Neural progenitor cell (in vitro differentiated cells): ENCODE measurements at regions not wholly inside any gene's neighbourhood (a gene's known extent, or its start where the extent isn't known, plus 50 kb on each side); places are given as distances from the start of the nearest gene placed in this dataset.

Experiments used
- DNase-seq: peaks from one replicate; pipeline ENCODE4 v3.0.0-alpha.2; 2016; ENCODE audit warnings: low spot score
- H2AFZ ChIP-seq: fragments of 200-600 bp; sonication (generic); replicated peaks from 2 replicates; pipeline ENCODE4 v1.6.1; 2016; ENCODE audit warnings: antibody characterized with exemption
- H3F3A ChIP-seq: fragments of 200-600 bp; sonication (generic); 2 replicates; pipeline ENCODE4 v1.6.1; 2016; ENCODE audit warnings: antibody characterized with exemption, low read depth
- H3K27ac ChIP-seq: fragments of 200-600 bp; sonication (generic); 2 replicates; pipeline ENCODE4 v1.5.1; 2016; ENCODE audit warnings: mild to moderate bottlenecking
- H3K27me3 ChIP-seq: fragments of 200-600 bp; sonication (generic); 2 replicates; pipeline ENCODE4 v1.6.1; 2016; ENCODE audit warnings: mild to moderate bottlenecking, moderate library complexity
- H3K36me3 ChIP-seq: fragments of 200-600 bp; sonication (generic); 2 replicates; pipeline ENCODE4 v1.5.1; 2016
- H3K4me1 ChIP-seq: fragments of 200-600 bp; sonication (generic); 2 replicates; pipeline ENCODE4 v1.6.1; 2016; ENCODE audit warnings: mixed run types
- H3K4me2 ChIP-seq: fragments of 200-600 bp; sonication (generic); 2 replicates; pipeline ENCODE4 v1.6.1; 2016
- H3K4me3 ChIP-seq: fragments of 200-600 bp; sonication (generic); 2 replicates; pipeline ENCODE4 v1.5.1; 2016
- H3K79me2 ChIP-seq: fragments of 200-600 bp; sonication (generic); 2 replicates; pipeline ENCODE4 v1.6.1; 2016; ENCODE audit warnings: low read depth
- H3K9ac ChIP-seq: fragments of 200-600 bp; sonication (generic); 2 replicates; pipeline ENCODE4 v1.6.1; 2016
- H3K9me3 ChIP-seq: fragments of 200-600 bp; sonication (generic); 2 replicates; pipeline ENCODE4 v1.5.1; 2016; ENCODE audit warnings: low read depth
- H4K20me1 ChIP-seq: fragments of 200-600 bp; sonication (generic); 2 replicates; pipeline ENCODE4 v1.6.1; 2016; ENCODE audit warnings: low read depth
- H3K27ac Mint-ChIP-seq: 3 replicates; pipeline ENCODE4 v1.8.0; 2021; ENCODE audit warnings: mixed read lengths
- H3K27me3 Mint-ChIP-seq: 2 replicates; pipeline ENCODE4 v1.8.0; 2022; ENCODE audit warnings: low read depth, mild to moderate bottlenecking, inconsistent platforms, moderate library complexity, mixed read lengths; ENCODE audit not compliant: insufficient read depth
- H3K36me3 Mint-ChIP-seq: 3 replicates; pipeline ENCODE4 v1.8.0; 2021; ENCODE audit warnings: mixed read lengths
- H3K4me1 Mint-ChIP-seq: 3 replicates; pipeline ENCODE4 v1.8.0; 2021; ENCODE audit warnings: mixed read lengths
- H3K4me3 Mint-ChIP-seq: 3 replicates; pipeline ENCODE4 v1.8.0; 2021; ENCODE audit warnings: mild to moderate bottlenecking, moderate library complexity, mixed read lengths
- H3K9me3 Mint-ChIP-seq: 3 replicates; pipeline ENCODE4 v1.8.0; 2020; ENCODE audit warnings: mixed read lengths
- CTCF ChIP-seq: fragments of 200-600 bp; sonication (generic); IDR thresholded peaks from 2 replicates; pipeline ENCODE4 v1.5.1; 2017; ENCODE audit warnings: antibody characterized with exemption, mild to moderate bottlenecking
- EZH2 ChIP-seq: fragments of 200-600 bp; sonication (generic); IDR thresholded peaks from 2 replicates; pipeline ENCODE4 v1.6.1; 2017; ENCODE audit warnings: antibody characterized with exemption, mild to moderate bottlenecking, moderate library complexity
- EZH2phosphoT487 ChIP-seq: fragments of 200-600 bp; sonication (generic); IDR thresholded peaks from 2 replicates; pipeline ENCODE4 v1.6.1; 2017; ENCODE audit warnings: antibody characterized with exemption

- no peaks in the 10 kb centered on the region for H4K20me1 ChIP-seq
- no peak for TF ChIP-seq EZH2phosphoT487
- TF ChIP-seq CTCF = no peak
- TF ChIP-seq EZH2 = no peak
- no peak overlapping the region for H3K27ac Mint-ChIP-seq
Measured at GRCh38 chr6:45807311-45808041, 208.2 kb downstream of the CLIC5 start.

GRCh38 chr6:45806172-45806571 lies 209.5 kb downstream of the CLIC5 start:
- no peaks in the 10 kb centered on the region for H3K27me3 Mint-ChIP-seq
- no peaks in the 10 kb centered on the region for H3K36me3 Mint-ChIP-seq
- no peak overlapping the region for H3K4me3 Mint-ChIP-seq
- peaks cover 3% of the 10 kb centered on the region for H3K4me1 Mint-ChIP-seq
- H3K4me1 ChIP-seq = peaks cover 5% of the 10 kb centered on the region
- H3F3A ChIP-seq = no peaks in the 10 kb centered on the region
- H4K20me1 ChIP-seq = no peaks in the 10 kb centered on the region
- TF ChIP-seq EZH2 (no peak), CTCF (no peak), EZH2phosphoT487 (no peak)
- no peak overlapping the region for H3K27ac ChIP-seq
- no peak overlapping the region for H3K9ac ChIP-seq
- no peak overlapping the region for H2AFZ ChIP-seq
- H3K9me3 Mint-ChIP-seq = no peaks in the 10 kb centered on the region
- no peak for DNase-seq
- no peak overlapping the region for H3K4me3 ChIP-seq
- H3K36me3 ChIP-seq = no peaks in the 10 kb centered on the region
- no peaks in the 10 kb centered on the region for H3K9me3 ChIP-seq
- H3K27ac Mint-ChIP-seq = no peak overlapping the region
- no peak overlapping the region for H3K4me2 ChIP-seq
- H3K27me3 ChIP-seq = no peaks in the 10 kb centered on the region
- H3K79me2 ChIP-seq = no peaks in the 10 kb centered on the region

More at GRCh38 chr6:45807311-45808041, 208.2 kb downstream of the CLIC5 start:
- Histone ChIP-seq H2AFZ (peak overlapping the region; percentile 57), H3K27ac (no peak overlapping the region), H3K27me3 (no peaks in the 10 kb centered on the region), H3K4me3 (no peak overlapping the region), H3F3A (no peaks in the 10 kb centered on the region), H3K79me2 (no peaks in the 10 kb centered on the region), H3K4me1 (no peaks in the 10 kb centered on the region), H3K36me3 (no peaks in the 10 kb centered on the region), H3K4me2 (no peak overlapping the region), H3K9me3 (no peaks in the 10 kb centered on the region), H3K9ac (no peak overlapping the region)
- H3K9me3 Mint-ChIP-seq = no peaks in the 10 kb centered on the region
- H3K36me3 Mint-ChIP-seq = no peaks in the 10 kb centered on the region
- peaks cover 2% of the 10 kb centered on the region for H3K27me3 Mint-ChIP-seq
- H3K4me3 Mint-ChIP-seq = no peak overlapping the region
- no peaks in the 10 kb centered on the region for H3K4me1 Mint-ChIP-seq
- no peak for DNase-seq

- H3K36me3 Mint-ChIP-seq = no peaks in the 10 kb centered on the region
- no peak for TF ChIP-seq EZH2
- no peak for TF ChIP-seq EZH2phosphoT487
- no peak for TF ChIP-seq CTCF
- no peak overlapping the region for H3K4me2 ChIP-seq
- H3K4me3 Mint-ChIP-seq = no peak overlapping the region
- H3K9me3 ChIP-seq = no peaks in the 10 kb centered on the region
- no peaks in the 10 kb centered on the region for H3K27me3 ChIP-seq
- no peak overlapping the region for H3K4me3 ChIP-seq
- H2AFZ ChIP-seq = no peak overlapping the region
- H3K27me3 Mint-ChIP-seq = no peaks in the 10 kb centered on the region
- no peaks in the 10 kb centered on the region for H3K79me2 ChIP-seq
- H3K36me3 ChIP-seq = no peaks in the 10 kb centered on the region
- H3K9ac ChIP-seq = no peak overlapping the region
- H4K20me1 ChIP-seq = no peaks in the 10 kb centered on the region
- H3K9me3 Mint-ChIP-seq = no peaks in the 10 kb centered on the region
- H3K4me1 ChIP-seq = peaks cover 5% of the 10 kb centered on the region
- H3F3A ChIP-seq = no peaks in the 10 kb centered on the region
- no peak overlapping the region for H3K27ac ChIP-seq
- DNase-seq = no peak
- peaks cover 8% of the 10 kb centered on the region for H3K4me1 Mint-ChIP-seq
- no peak overlapping the region for H3K27ac Mint-ChIP-seq
Measured at GRCh38 chr6:45803071-45803470, 212.6 kb downstream of the CLIC5 start.
